ENCODE measurements at regions not wholly inside any gene's neighbourhood (a gene's known extent, or its start where the extent isn't known, plus 50 kb on each side); places are given as distances from the start of the nearest gene placed in this dataset.

GRCh38 chr7:27344471-27344870 lies 101.9 kb downstream of the EVX1 start:
- ATAC-seq: no peak

GRCh38 chr7:27345164-27345887 lies 102.7 kb downstream of the EVX1 start:
- no peak for ATAC-seq
- TF ChIP-seq RARB (CRISPR knock-in tag; IDR thresholded peaks at IDR 0.05) (no peak), OSR1 (CRISPR knock-in tag; IDR thresholded peaks at IDR 0.05) (no peak), PATZ1 (CRISPR knock-in tag; IDR thresholded peaks at IDR 0.05; ENCODE audit: borderline replicate concordance) (no peak), ESRRG (CRISPR knock-in tag; IDR thresholded peaks at IDR 0.05) (no peak), ZNF8 (CRISPR knock-in tag; IDR thresholded peaks at IDR 0.05) (no peak), TSHZ2 (CRISPR knock-in tag; IDR thresholded peaks at IDR 0.05) (no peak), POU6F1 (CRISPR knock-in tag; IDR thresholded peaks at IDR 0.05; ENCODE audit: borderline replicate concordance, low read depth) (no peak), ISL1 (CRISPR knock-in tag; IDR thresholded peaks at IDR 0.05) (no peak), PPARA (CRISPR knock-in tag; IDR thresholded peaks at IDR 0.05; ENCODE audit: borderline replicate concordance) (no peak), TOX (CRISPR knock-in tag; IDR thresholded peaks at IDR 0.05; ENCODE audit: borderline replicate concordance) (no peak), CREB5 (CRISPR knock-in tag; IDR thresholded peaks at IDR 0.05; ENCODE audit: low read depth) (no peak), SNAI2 (CRISPR knock-in tag; IDR thresholded peaks at IDR 0.05) (no peak), ZFP3 (CRISPR knock-in tag; IDR thresholded peaks at IDR 0.05) (no peak), ZC3H10 (CRISPR knock-in tag; IDR thresholded peaks at IDR 0.05) (no peak), TCF4 (CRISPR knock-in tag; IDR thresholded peaks at IDR 0.05; ENCODE audit: borderline replicate concordance) (no peak), CSDC2 (CRISPR knock-in tag; IDR thresholded peaks at IDR 0.05) (no peak), BACH2 (CRISPR knock-in tag; IDR thresholded peaks at IDR 0.05; ENCODE audit: borderline replicate concordance) (no peak), ZNF565 (CRISPR knock-in tag; conservative IDR thresholded peaks at IDR 0.05; ENCODE audit: low read depth) (no peak), ZFP30 (CRISPR knock-in tag; IDR thresholded peaks at IDR 0.05) (no peak)

More at GRCh38 chr7:27344471-27344870, 101.9 kb downstream of the EVX1 start:
- no peak for TF ChIP-seq CREB5 (CRISPR knock-in tag; IDR thresholded peaks at IDR 0.05; ENCODE audit: low read depth)
- TF ChIP-seq TOX (CRISPR knock-in tag; IDR thresholded peaks at IDR 0.05; ENCODE audit: borderline replicate concordance): no peak
- TF ChIP-seq ZFP3 (CRISPR knock-in tag; IDR thresholded peaks at IDR 0.05): no peak
- no peak for TF ChIP-seq ZNF70 (CRISPR knock-in tag; IDR thresholded peaks at IDR 0.05)
- no peak for TF ChIP-seq GLIS3 (CRISPR knock-in tag; IDR thresholded peaks at IDR 0.05)
- no peak for TF ChIP-seq RARB (CRISPR knock-in tag; IDR thresholded peaks at IDR 0.05)
- TF ChIP-seq CSDC2 (CRISPR knock-in tag; IDR thresholded peaks at IDR 0.05): no peak
- no peak for TF ChIP-seq ZNF565 (CRISPR knock-in tag; conservative IDR thresholded peaks at IDR 0.05; ENCODE audit: low read depth)
- no peak for TF ChIP-seq ESRRG (CRISPR knock-in tag; IDR thresholded peaks at IDR 0.05)
- no peak for TF ChIP-seq POU6F1 (CRISPR knock-in tag; IDR thresholded peaks at IDR 0.05; ENCODE audit: borderline replicate concordance, low read depth)
- no peak for TF ChIP-seq ZFP30 (CRISPR knock-in tag; IDR thresholded peaks at IDR 0.05)

Data from SK-N-SH treated with all-trans-retinoic acid at 6 μM for 48 hours (cell line).